ENCODE measurements at regions not wholly inside any gene's neighbourhood (a gene's known extent, or its start where the extent isn't known, plus 50 kb on each side); places are given as distances from the start of the nearest gene placed in this dataset.

- no peaks in the 10 kb centered on the region for H3K36me3 ChIP-seq
- H3K9me3 ChIP-seq, result no peaks in the 10 kb centered on the region
- TF ChIP-seq CTCF (IDR thresholded peaks at IDR 0.05), result no peak
- TF ChIP-seq POLR2A (IDR thresholded peaks at IDR 0.05), result no peak
- TF ChIP-seq POLR2AphosphoS5 (IDR thresholded peaks at IDR 0.05), result no peak
- H3K27me3 ChIP-seq (replicated peaks; ENCODE audit: insufficient read depth), result no peaks in the 10 kb centered on the region
- WGBS, result 66% methylated on average over 9 of the region's 9 CpGs
- H3K27ac ChIP-seq, result no peak overlapping the region
- intact Hi-C loops (cut with DNase I), result no loop called here
- no peak overlapping the region for H3K4me3 ChIP-seq
- DNase-seq (ENCODE audit: low spot score), result no peak
- H3K4me1 ChIP-seq (replicated peaks), result no peaks in the 10 kb centered on the region
Measured at GRCh38 chr1:163672976-163673758, 351.4 kb downstream of the NUF2 start.

- H3K36me3 ChIP-seq, result no peaks in the 10 kb centered on the region
- no peak overlapping the region for H3K27ac ChIP-seq
- 39% methylated on average over 8 of the region's 8 CpGs for WGBS
- no peaks in the 10 kb centered on the region for H3K9me3 ChIP-seq
- H3K27me3 ChIP-seq (replicated peaks; ENCODE audit: insufficient read depth), result no peaks in the 10 kb centered on the region
- intact Hi-C loops (cut with DNase I), result no loop called here
- no peak for TF ChIP-seq CTCF (IDR thresholded peaks at IDR 0.05)
- TF ChIP-seq POLR2A (IDR thresholded peaks at IDR 0.05), result no peak
- no peak for TF ChIP-seq POLR2AphosphoS5 (IDR thresholded peaks at IDR 0.05)
- H3K4me3 ChIP-seq, result no peak overlapping the region
- no peak for DNase-seq (ENCODE audit: low spot score)
- no peaks in the 10 kb centered on the region for H3K4me1 ChIP-seq (replicated peaks)
Measured at GRCh38 chr1:163673759-163674151, 352.0 kb downstream of the NUF2 start.

GRCh38 chr1:163674236-163674635 is 352.5 kb downstream of the NUF2 start:
- 50% methylated on average over 1 of the region's 1 CpG for WGBS

GRCh38 chr1:163684785-163685184 is 363.0 kb downstream of the NUF2 start:
- no peaks in the 10 kb centered on the region for H3K36me3 ChIP-seq
- TF ChIP-seq POLR2A (IDR thresholded peaks at IDR 0.05) (no peak), CTCF (IDR thresholded peaks at IDR 0.05) (no peak), POLR2AphosphoS5 (IDR thresholded peaks at IDR 0.05) (no peak)
- DNase-seq (ENCODE audit: low spot score), result no peak
- H3K9me3 ChIP-seq, result no peaks in the 10 kb centered on the region
- no peak overlapping the region for H3K4me3 ChIP-seq
- 94% methylated on average over 1 of the region's 1 CpG for WGBS
- intact Hi-C loops (cut with DNase I), result no loop called here
- no peaks in the 10 kb centered on the region for H3K4me1 ChIP-seq (replicated peaks)
- H3K27ac ChIP-seq, result no peak overlapping the region
- no peaks in the 10 kb centered on the region for H3K27me3 ChIP-seq (replicated peaks; ENCODE audit: insufficient read depth)

More at GRCh38 chr1:163674236-163674635, 352.5 kb downstream of the NUF2 start:
- Histone ChIP-seq H3K27me3 (replicated peaks; ENCODE audit: insufficient read depth) (no peaks in the 10 kb centered on the region), H3K27ac (no peak overlapping the region), H3K36me3 (no peaks in the 10 kb centered on the region), H3K9me3 (no peaks in the 10 kb centered on the region), H3K4me3 (no peak overlapping the region), H3K4me1 (replicated peaks) (no peaks in the 10 kb centered on the region)
- no peak for DNase-seq (ENCODE audit: low spot score)
- intact Hi-C loops (cut with DNase I), result no loop called here
- TF ChIP-seq CTCF (IDR thresholded peaks at IDR 0.05), result no peak
- TF ChIP-seq POLR2A (IDR thresholded peaks at IDR 0.05), result no peak
- TF ChIP-seq POLR2AphosphoS5 (IDR thresholded peaks at IDR 0.05), result no peak

- no peaks in the 10 kb centered on the region for H3K9me3 ChIP-seq
- TF ChIP-seq POLR2AphosphoS5 (IDR thresholded peaks at IDR 0.05) (no peak), CTCF (IDR thresholded peaks at IDR 0.05) (no peak), POLR2A (IDR thresholded peaks at IDR 0.05) (no peak)
- no peaks in the 10 kb centered on the region for H3K36me3 ChIP-seq
- DNase-seq (ENCODE audit: low spot score), result no peak
- intact Hi-C loops (cut with DNase I), result no loop called here
- no peaks in the 10 kb centered on the region for H3K27me3 ChIP-seq (replicated peaks; ENCODE audit: insufficient read depth)
- WGBS, result 84% methylated on average over 14 of the region's 14 CpGs
- H3K4me3 ChIP-seq, result no peak overlapping the region
- no peaks in the 10 kb centered on the region for H3K4me1 ChIP-seq (replicated peaks)
- H3K27ac ChIP-seq, result no peak overlapping the region
Measured at GRCh38 chr1:163692266-163692665, 370.5 kb downstream of the NUF2 start.

Measured in prostate gland (tissue), 2 donors.